Osteoblast (primary cell): ENCODE measurements at regions not wholly inside any gene's neighbourhood (a gene's known extent, or its start where the extent isn't known, plus 50 kb on each side); places are given as distances from the start of the nearest gene placed in this dataset.

Source experiments
- DNase-seq: peaks from one replicate; pipeline ENCODE4 v3.0.0; 2011; ENCODE audit warnings: low spot score, mixed read lengths; ENCODE audit not compliant: insufficient read length; ENCODE audit errors: missing footprints
- H2AFZ ChIP-seq: 2 replicates; pipeline ENCODE4 v1.6.0; 2011; ENCODE audit warnings: mild to moderate bottlenecking, low read length
- H3K27ac ChIP-seq: 2 replicates; pipeline ENCODE4 v1.5.1; 2011; ENCODE audit warnings: mild to moderate bottlenecking, low read depth, low read length, moderate library complexity
- H3K27me3 ChIP-seq: 2 replicates; pipeline ENCODE4 v1.6.0; 2012; ENCODE audit warnings: mild to moderate bottlenecking, control low read depth, inconsistent platforms, low read length, moderate library complexity; ENCODE audit not compliant: insufficient read depth
- H3K36me3 ChIP-seq: 2 replicates; pipeline ENCODE4 v1.5.1; 2011; ENCODE audit warnings: mild to moderate bottlenecking, low read length, control low read depth, moderate library complexity; ENCODE audit not compliant: insufficient read depth
- H3K4me1 ChIP-seq: 2 replicates; pipeline ENCODE4 v1.5.1; 2011; ENCODE audit warnings: mild to moderate bottlenecking, low read length, control low read depth, moderate library complexity; ENCODE audit not compliant: insufficient read depth
- H3K4me2 ChIP-seq: 2 replicates; pipeline ENCODE4 v1.6.0; 2011; ENCODE audit warnings: mild to moderate bottlenecking, low read length; ENCODE audit not compliant: insufficient read depth
- H3K4me3 ChIP-seq: fragments of 200-600 bp; sonication (generic); 3 replicates; pipeline ENCODE4 v1.5.1; 2012; ENCODE audit warnings: mild to moderate bottlenecking, low read length, inconsistent platforms; ENCODE audit not compliant: insufficient read depth
- H3K79me2 ChIP-seq: 2 replicates; pipeline ENCODE4 v1.6.0; 2012; ENCODE audit warnings: mild to moderate bottlenecking, low read length, control low read depth, inconsistent platforms; ENCODE audit not compliant: insufficient read depth
- H3K9me3 ChIP-seq: 2 replicates; pipeline ENCODE4 v1.5.1; 2011; ENCODE audit warnings: low read depth, low read length, control low read depth
- H4K20me1 ChIP-seq: 2 replicates; pipeline ENCODE4 v1.6.0; 2012; ENCODE audit warnings: mild to moderate bottlenecking, low read length, control low read depth; ENCODE audit not compliant: insufficient read depth
- TF ChIP-seq, protein P1 (sequence below): IDR thresholded peaks from 2 replicates; pipeline ENCODE4 v1.5.1; 2011; ENCODE audit warnings: mild to moderate bottlenecking, low read depth, low read length, moderate library complexity; ENCODE audit errors: extremely low read depth

- Histone ChIP-seq H3K36me3 (no peaks in the 10 kb centered on the region), H3K79me2 (no peaks in the 10 kb centered on the region), H3K4me3 (no peak overlapping the region), H3K4me1 (peaks cover 17% of the 10 kb centered on the region), H3K9me3 (no peaks in the 10 kb centered on the region), H2AFZ (no peak overlapping the region), H4K20me1 (no peaks in the 10 kb centered on the region), H3K4me2 (peak overlapping the region; percentile 24), H3K27ac (peak overlapping the region; percentile 36), H3K27me3 (no peaks in the 10 kb centered on the region)
- TF ChIP-seq, protein P1, sequence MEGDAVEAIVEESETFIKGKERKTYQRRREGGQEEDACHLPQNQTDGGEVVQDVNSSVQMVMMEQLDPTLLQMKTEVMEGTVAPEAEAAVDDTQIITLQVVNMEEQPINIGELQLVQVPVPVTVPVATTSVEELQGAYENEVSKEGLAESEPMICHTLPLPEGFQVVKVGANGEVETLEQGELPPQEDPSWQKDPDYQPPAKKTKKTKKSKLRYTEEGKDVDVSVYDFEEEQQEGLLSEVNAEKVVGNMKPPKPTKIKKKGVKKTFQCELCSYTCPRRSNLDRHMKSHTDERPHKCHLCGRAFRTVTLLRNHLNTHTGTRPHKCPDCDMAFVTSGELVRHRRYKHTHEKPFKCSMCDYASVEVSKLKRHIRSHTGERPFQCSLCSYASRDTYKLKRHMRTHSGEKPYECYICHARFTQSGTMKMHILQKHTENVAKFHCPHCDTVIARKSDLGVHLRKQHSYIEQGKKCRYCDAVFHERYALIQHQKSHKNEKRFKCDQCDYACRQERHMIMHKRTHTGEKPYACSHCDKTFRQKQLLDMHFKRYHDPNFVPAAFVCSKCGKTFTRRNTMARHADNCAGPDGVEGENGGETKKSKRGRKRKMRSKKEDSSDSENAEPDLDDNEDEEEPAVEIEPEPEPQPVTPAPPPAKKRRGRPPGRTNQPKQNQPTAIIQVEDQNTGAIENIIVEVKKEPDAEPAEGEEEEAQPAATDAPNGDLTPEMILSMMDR: no peak
- no peak for DNase-seq
Observed at GRCh38 chr11:32312206-32312817, 123.0 kb downstream of the WT1 start.

DNA sequence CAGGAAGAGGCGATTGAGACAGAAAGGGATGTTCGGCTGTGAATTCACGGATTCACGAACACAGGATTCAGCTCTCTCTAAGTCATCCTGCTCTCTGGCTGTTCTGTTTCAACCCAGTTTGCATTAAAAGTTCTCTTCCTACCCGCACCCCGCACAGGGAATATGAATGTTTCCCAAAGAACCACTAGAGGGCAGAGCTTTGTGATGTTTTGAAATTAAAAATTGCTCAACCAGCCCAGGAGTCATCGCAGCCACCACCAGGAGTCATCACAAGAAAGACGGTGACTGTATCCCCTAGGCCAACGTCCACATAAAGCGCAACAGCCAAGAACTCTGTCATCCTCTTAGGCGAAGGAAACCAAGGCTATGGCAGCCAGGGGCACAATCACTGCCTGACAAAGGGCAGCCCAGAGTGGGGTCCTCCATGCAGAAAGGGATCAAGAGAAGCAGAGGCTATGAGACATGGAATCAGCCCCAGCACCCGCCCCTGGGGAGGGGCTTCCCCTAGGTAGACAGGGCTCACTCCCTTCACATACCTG is 122.4 kb downstream of the WT1 start:
- peak; percentile 82 for DNase-seq
- peak overlapping the region; percentile 36 for H3K27ac ChIP-seq
- H3K4me1 ChIP-seq: peaks cover 17% of the 10 kb centered on the region
- peaks cover 6% of the 10 kb centered on the region for H3K27me3 ChIP-seq
- H2AFZ ChIP-seq: peak overlapping the region; percentile 66
- no peaks in the 10 kb centered on the region for H4K20me1 ChIP-seq
- H3K9me3 ChIP-seq: no peaks in the 10 kb centered on the region
- H3K79me2 ChIP-seq: no peaks in the 10 kb centered on the region
- no peaks in the 10 kb centered on the region for H3K36me3 ChIP-seq
- H3K4me3 ChIP-seq: peak overlapping the region; percentile 21
- TF ChIP-seq, protein P1: peak; percentile 85
- peak overlapping the region; percentile 24 for H3K4me2 ChIP-seq

GRCh38 chr11:32313477-32313876 is 121.9 kb downstream of the WT1 start:
- Histone ChIP-seq H3K27me3 (peaks cover 7% of the 10 kb centered on the region), H3K79me2 (no peaks in the 10 kb centered on the region), H3K4me3 (peak overlapping the region; percentile 21), H2AFZ (no peak overlapping the region), H3K4me1 (peaks cover 17% of the 10 kb centered on the region), H4K20me1 (no peaks in the 10 kb centered on the region), H3K4me2 (peak overlapping the region; percentile 24), H3K36me3 (no peaks in the 10 kb centered on the region), H3K9me3 (no peaks in the 10 kb centered on the region), H3K27ac (peak overlapping the region; percentile 36)
- DNase-seq: no peak
- TF ChIP-seq, protein P1: no peak

GRCh38 chr11:32315121-32315520 is 120.2 kb downstream of the WT1 start:
- H3K79me2 ChIP-seq: no peaks in the 10 kb centered on the region
- TF ChIP-seq, protein P1: no peak
- no peak overlapping the region for H2AFZ ChIP-seq

More at GRCh38 chr11:32315121-32315520, 120.2 kb downstream of the WT1 start:
- Histone ChIP-seq H3K4me3 (no peak overlapping the region), H3K4me2 (no peak overlapping the region), H3K27ac (no peak overlapping the region), H4K20me1 (no peaks in the 10 kb centered on the region), H3K9me3 (no peaks in the 10 kb centered on the region), H3K27me3 (peaks cover 20% of the 10 kb centered on the region), H3K4me1 (peaks cover 17% of the 10 kb centered on the region), H3K36me3 (no peaks in the 10 kb centered on the region)
- DNase-seq: no peak
